Mesodermal cell (in vitro differentiated cells): ENCODE measurements at regions not wholly inside any gene's neighbourhood (a gene's known extent, or its start where the extent isn't known, plus 50 kb on each side); places are given as distances from the start of the nearest gene placed in this dataset.
"Not testable (repeated sequence)": the region's sequence is repeated elsewhere in the genome, so short reads cannot be mapped to it uniquely, and the experiment has no call there.

Source experiments
- H3K27ac ChIP-seq: 2 replicates; pipeline ENCODE4 v1.7.0; 2013; ENCODE audit warnings: mild to moderate bottlenecking, low read depth, low read length, moderate library complexity; ENCODE audit not compliant: severe bottlenecking
- H3K36me3 ChIP-seq: 2 replicates; pipeline ENCODE4 v1.7.1; 2013; ENCODE audit warnings: mild to moderate bottlenecking, low read length, moderate library complexity; ENCODE audit not compliant: control insufficient read depth, insufficient read depth
- H3K4me1 ChIP-seq: one replicate; pipeline ENCODE4 v1.7.1; 2013; ENCODE audit warnings: mild to moderate bottlenecking, low read length; ENCODE audit not compliant: insufficient read depth, control insufficient read depth, poor library complexity, severe bottlenecking
- H3K4me3 ChIP-seq: 2 replicates; pipeline ENCODE4 v1.7.0; 2013; ENCODE audit warnings: low read length, control low read depth, mild to moderate bottlenecking; ENCODE audit not compliant: insufficient read depth, poor library complexity, severe bottlenecking; ENCODE audit errors: extremely low read depth
- H3K9me3 ChIP-seq: 2 replicates; pipeline ENCODE4 v1.7.1; 2013; ENCODE audit warnings: mild to moderate bottlenecking, low read length, moderate library complexity; ENCODE audit not compliant: control insufficient read depth
- WGBS, 2 experiments: methylation state at CpG; one replicate each; pipeline ENCODE4 v1.1.5; 2013; ENCODE audit warnings: missing lambda C conversion rate in 2 of 2; ENCODE audit not compliant: insufficient coverage in 2 of 2; 5-methylcytosine and 5-hydroxymethylcytosine counted together

DNA sequence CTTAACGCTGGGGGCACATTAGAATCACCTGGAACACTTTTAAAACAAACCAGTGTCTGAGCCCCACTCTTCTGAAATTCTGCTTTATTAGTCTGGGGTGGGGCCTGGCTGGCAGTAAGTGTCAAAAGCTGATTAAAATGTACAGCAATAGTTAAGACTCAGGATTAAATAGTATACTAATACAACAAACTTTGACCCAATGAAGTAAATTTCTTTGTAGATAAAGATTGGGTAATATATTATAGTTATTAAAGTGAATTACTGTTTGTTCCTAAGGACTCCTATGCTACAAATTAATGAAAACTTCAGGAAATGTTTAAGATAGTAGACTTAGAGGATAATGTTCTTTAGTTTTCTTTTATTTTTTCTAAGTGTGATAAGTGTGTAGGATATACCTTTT, 160.9 kb downstream of the FAM124B start:
- Histone ChIP-seq H3K9me3 (no peaks in the 10 kb centered on the region), H3K36me3 (no peaks in the 10 kb centered on the region), H3K4me1 (no peaks in the 10 kb centered on the region), H3K27ac (no peak overlapping the region), H3K4me3 (no peak overlapping the region)
- 89% methylated on average over 1 of the region's 1 CpG; no CpG with 5 or more reads in 1 of the 2 experiments for WGBS, 2 experiments

DNA sequence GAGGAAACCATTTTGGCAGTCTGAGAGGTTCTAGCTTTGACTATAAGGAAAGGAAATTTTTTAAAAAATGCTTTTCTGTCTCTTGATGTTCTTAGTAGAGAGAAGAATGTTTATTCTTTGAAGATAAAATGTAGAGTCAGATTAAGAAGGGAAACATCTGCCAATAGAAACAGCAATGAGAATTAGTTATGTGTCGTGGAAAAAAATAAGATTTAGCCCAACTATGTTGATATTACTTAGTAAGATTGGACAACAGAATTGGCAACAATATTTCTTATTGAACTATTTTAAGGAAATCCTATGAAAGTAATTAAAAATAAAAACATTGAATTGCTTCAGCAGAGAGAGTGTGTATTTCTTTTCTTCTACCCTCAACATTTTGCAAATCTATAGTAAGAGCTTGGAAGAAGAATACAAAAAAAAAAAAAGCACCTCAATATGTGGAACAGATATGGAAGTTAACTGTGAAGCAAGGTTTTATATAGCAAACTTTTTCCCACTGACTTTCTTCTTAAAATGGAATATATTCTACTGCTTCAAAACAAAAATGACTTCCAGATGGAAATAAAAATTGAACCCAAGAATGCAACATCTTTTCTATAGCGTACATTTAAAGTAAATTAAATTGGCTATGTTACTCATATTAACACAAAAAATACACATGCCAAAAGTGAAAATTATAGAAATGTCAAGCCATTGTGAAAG, 177.9 kb downstream of the FAM124B start:
- Histone ChIP-seq H3K4me3 (no peak overlapping the region), H3K27ac (no peak overlapping the region), H3K4me1 (peaks cover 30% of the 10 kb centered on the region), H3K36me3 (no peaks in the 10 kb centered on the region), H3K9me3 (peaks cover 4% of the 10 kb centered on the region)
- no CpG with 5 or more reads among the region's 2 CpGs for WGBS, 2 experiments

DNA sequence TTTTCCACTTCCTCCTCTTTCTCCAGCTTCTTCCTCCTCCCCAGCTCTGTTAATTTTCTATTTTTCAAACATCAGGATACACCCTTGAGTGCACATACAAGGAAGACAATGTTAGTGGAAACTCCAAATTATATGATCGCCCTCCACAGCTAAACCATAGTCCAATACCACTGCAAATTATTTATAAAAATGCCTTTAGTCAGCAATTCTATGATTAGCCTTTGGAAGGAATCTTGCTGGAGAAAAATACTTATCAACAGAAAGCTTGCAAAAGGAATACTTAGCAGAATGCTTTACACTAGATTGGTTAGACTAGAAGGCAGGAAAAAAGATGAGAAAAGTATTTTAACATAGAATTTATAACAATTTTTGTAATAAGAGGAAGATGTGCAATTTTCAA, 178.9 kb downstream of the FAM124B start:
- Histone ChIP-seq H3K36me3 (no peaks in the 10 kb centered on the region), H3K4me1 (peaks cover 30% of the 10 kb centered on the region), H3K27ac (peak overlapping the region; percentile 19), H3K4me3 (no peak overlapping the region), H3K9me3 (peaks cover 10% of the 10 kb centered on the region)
- no CpG with 5 or more reads among the region's 1 CpG for WGBS, 2 experiments

DNA sequence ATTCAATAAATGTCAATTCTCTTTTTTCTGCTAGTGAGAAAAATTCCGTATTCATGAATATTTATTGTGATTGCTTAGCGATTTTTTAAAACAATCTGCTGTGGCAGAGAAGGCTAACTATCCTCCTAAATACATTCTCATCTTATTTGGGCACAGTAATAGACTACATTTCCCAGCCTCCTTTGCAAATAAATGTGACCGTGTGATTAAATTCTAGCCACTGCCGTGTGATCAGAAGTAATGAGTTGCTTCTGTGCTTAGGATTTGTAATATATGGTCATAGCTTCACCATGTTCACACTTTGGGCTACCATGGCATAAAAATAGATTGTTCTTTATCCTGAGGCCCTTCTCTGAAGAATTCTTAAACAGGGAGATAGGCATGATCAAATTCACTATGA, 179.6 kb downstream of the FAM124B start:
- peaks cover 30% of the 10 kb centered on the region for H3K4me1 ChIP-seq
- peak overlapping the region; percentile 19 for H3K27ac ChIP-seq
- H3K36me3 ChIP-seq, result no peaks in the 10 kb centered on the region
- H3K4me3 ChIP-seq, result no peak overlapping the region
- peaks cover 17% of the 10 kb centered on the region for H3K9me3 ChIP-seq
- no CpG with 5 or more reads among the region's 4 CpGs for WGBS, 2 experiments

DNA sequence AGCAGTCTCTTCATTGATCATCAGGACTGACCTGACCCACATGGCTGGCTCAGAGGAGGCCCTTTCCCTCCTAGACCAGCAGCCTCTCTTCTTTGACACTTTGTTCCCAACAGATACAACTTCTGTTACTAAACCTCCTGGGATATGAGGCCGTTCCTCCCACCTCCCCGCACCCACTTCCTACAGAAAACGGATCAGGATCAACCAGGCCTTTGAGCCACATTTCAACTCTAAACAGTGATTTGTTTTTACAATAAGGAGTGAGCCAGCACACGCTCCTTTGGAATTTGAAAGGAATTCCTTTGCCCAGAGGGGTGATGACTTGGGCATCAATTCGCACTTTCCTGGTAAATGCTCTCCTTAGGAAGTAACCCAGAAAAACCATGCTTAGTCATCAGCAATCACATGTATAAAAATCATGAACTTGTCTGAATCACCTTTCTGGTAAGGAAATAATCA, 180.4 kb downstream of the FAM124B start:
- Histone ChIP-seq H3K9me3 (peaks cover 18% of the 10 kb centered on the region), H3K36me3 (no peaks in the 10 kb centered on the region), H3K27ac (peak overlapping the region; percentile 88), H3K4me1 (peaks cover 30% of the 10 kb centered on the region), H3K4me3 (no peak overlapping the region)
- 21 to 39% methylated on average over 2 to 4 of the region's 5 CpGs for WGBS, 2 experiments

DNA sequence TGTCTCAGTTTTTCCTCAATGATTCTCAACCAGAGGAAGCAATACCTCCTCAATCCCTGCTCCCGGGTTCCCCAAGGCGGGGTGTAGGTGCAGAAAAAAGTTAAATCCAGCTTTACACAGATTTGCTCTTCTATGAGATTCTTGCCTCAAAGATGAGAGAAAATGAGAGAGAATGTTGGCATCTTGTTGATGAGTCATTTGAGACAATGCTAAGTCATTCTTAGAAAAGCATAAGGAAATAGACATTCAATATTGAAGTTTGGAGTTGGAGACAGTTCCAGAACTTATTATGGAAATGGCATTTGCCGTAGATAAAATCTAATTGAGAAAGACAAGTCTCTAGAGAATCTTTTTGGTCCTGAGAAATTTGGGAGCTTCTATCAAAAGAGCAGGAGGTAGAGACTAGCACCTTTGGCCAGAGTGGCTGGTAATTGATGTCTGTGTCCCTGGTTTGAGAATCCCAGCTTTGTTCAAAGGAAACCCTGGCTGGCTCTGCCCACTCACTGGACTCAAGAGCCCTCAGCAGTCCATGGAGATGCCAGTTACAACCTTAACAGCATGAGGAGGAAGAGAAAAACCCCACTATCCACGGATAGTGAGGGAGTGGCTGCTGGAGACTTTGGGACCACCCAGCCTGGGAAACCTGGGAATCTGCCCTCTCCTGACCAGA, 181.2 kb downstream of the FAM124B start:
- Histone ChIP-seq H3K4me3 (no peak overlapping the region), H3K27ac (peak overlapping the region; percentile 88), H3K9me3 (peaks cover 18% of the 10 kb centered on the region), H3K36me3 (no peaks in the 10 kb centered on the region), H3K4me1 (peaks cover 30% of the 10 kb centered on the region)
- 96 to 100% methylated on average over 1 to 2 of the region's 4 CpGs for WGBS, 2 experiments

DNA sequence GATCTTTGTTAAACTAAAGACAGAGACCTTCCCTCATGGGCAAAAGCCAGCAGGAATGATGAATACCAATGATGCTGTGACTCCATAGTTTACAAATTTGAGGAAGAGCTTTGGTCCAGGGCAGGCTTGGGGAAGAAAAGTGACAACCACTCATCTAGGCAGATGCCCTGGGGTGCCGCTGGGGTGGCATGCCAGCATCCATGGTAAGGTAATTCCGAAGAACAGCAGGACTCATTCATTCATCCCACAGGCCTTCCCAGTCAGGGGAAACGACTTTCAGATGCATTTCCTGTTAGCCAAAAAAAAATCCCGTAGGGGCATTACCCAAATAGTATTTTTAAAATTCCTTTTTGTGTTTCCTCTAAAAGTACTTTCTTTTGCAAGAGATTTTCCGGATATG, 180.7 kb upstream of the SERPINE2 start:
- H3K27ac ChIP-seq, result no peak overlapping the region
- WGBS, 2 experiments, result 65 to 92% methylated on average over 3 to 4 of the region's 5 CpGs

DNA sequence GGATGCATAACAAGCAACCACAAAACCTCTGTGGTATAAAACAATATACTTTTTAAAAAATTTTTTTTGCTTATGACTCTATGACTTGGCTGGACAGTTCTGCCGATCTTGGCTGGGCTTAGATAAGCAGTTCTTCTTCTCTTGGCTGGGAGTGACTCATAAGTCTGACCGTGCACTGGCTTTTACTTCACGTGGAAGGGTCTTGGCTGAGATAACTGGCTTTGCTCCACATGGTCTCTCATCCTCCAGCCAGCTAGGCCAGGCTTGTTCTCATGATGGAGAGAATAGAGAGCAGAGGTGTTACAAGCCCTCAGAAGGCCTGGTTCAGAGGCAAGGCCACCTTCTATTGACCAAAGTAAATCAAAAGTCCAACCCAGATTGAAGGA, 178.9 kb upstream of the SERPINE2 start:
- WGBS, 2 experiments, result 83% methylated on average over 1 of the region's 3 CpGs; no CpG with 5 or more reads in 1 of the 2 experiments
- Histone ChIP-seq H3K36me3 (no peaks in the 10 kb centered on the region), H3K4me1 (peaks cover 30% of the 10 kb centered on the region), H3K27ac (no peak overlapping the region), H3K4me3 (no peak overlapping the region), H3K9me3 (peaks cover 18% of the 10 kb centered on the region)

More for the DNA sequence above, 180.7 kb upstream of the SERPINE2 start:
- Histone ChIP-seq H3K9me3 (peaks cover 18% of the 10 kb centered on the region), H3K4me3 (no peak overlapping the region), H3K4me1 (peaks cover 30% of the 10 kb centered on the region), H3K36me3 (no peaks in the 10 kb centered on the region)

DNA sequence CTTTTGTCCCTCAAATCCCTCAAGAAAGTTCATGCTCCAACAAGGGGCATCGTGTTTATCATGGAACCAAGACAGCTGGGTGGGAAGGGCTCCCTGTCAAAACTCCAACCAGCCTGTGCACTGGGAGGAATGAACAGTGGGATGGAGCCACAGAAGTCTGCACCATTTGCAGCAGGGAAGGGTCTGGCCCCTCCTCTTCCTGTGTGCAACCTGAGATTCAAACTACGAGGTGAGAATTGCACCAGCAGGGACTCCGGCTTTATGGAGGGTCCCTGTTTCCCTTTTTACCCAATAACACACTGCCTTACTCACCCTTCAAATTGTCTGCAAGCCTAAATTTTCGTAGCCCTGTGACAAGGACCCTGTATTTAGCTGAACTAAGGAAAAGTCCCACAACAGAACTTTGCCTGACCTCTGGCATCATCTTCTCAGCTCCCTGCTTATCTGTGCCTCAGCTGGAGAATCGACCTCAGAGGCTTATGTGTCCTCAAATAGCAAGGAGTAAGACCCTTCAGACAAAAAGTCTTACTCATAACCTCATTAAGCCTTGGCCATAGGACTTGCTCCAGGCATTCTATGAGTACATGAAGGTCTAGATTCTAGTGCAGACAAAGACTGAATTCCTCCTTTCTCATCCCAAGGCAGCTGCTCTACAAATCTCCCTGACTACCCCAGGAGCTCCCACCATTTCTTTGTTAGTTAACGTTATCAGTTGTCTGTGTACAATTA, 178.3 kb upstream of the SERPINE2 start:
- H3K36me3 ChIP-seq, result no peaks in the 10 kb centered on the region

DNA sequence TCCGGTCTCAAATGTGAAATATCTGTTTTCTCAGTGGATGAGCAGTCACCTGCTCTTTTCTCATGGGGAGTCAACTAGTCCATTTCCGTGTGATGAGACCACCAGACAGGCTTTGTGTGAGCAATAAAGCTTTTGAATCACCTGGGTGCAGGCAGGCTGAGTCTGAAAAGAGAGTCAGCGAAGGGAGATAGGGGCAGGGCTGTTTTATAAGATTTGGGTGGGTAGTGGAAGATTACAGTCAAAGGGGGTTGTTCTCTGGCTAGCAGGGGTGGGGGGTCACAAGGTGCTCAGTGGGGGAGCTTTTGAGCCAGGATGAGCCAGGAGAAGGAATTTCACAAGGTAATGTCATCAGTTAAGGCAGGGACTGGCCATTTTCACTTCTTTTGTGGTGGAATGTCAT, 176.5 kb upstream of the SERPINE2 start:
- 76 to 78% methylated on average over 3 of the region's 3 CpGs for WGBS, 2 experiments
- H3K27ac ChIP-seq, H3K36me3 ChIP-seq, H3K4me3 ChIP-seq: not testable (repeated sequence)
- H3K4me1 ChIP-seq, result peaks cover 17% of the 10 kb centered on the region
- H3K9me3 ChIP-seq, result peaks cover 18% of the 10 kb centered on the region

More for the DNA sequence above, 178.3 kb upstream of the SERPINE2 start:
- peaks cover 18% of the 10 kb centered on the region for H3K9me3 ChIP-seq
- 78 to 95% methylated on average over 4 to 5 of the region's 6 CpGs for WGBS, 2 experiments
- H3K27ac ChIP-seq, result no peak overlapping the region
- H3K4me3 ChIP-seq, result no peak overlapping the region
- peaks cover 24% of the 10 kb centered on the region for H3K4me1 ChIP-seq
